HG02884 (cell line): ENCODE measurements at regions not wholly inside any gene's neighbourhood (a gene's known extent, or its start where the extent isn't known, plus 50 kb on each side); places are given as distances from the start of the nearest gene placed in this dataset.

Experiments
- ATAC-seq: cut with Tn5 transposase; IDR thresholded peaks from one replicate; pipeline ENCODE4 v1.9.1; 2021; ENCODE audit warnings: mild to moderate bottlenecking, moderate library complexity; ENCODE audit not compliant: unreplicated experiment

- ATAC-seq, result no peak
Observed at GRCh38 chr18:54020966-54021365, 203.5 kb downstream of the MBD2 start.

- no peak for ATAC-seq
Observed at GRCh38 chr18:54020156-54020745, 204.2 kb downstream of the MBD2 start.

GRCh38 chr18:54019641-54020040 lies 204.8 kb downstream of the MBD2 start:
- ATAC-seq, result no peak

- no peak for ATAC-seq
Observed at GRCh38 chr18:54013452-54013851, 211.0 kb downstream of the MBD2 start.

GRCh38 chr18:54004828-54005227 lies 219.6 kb downstream of the MBD2 start:
- no peak for ATAC-seq

GRCh38 chr18:54003195-54003594 lies 221.3 kb downstream of the MBD2 start:
- no peak for ATAC-seq

GRCh38 chr18:53997064-53997463 lies 227.4 kb downstream of the MBD2 start:
- ATAC-seq, result no peak

GRCh38 chr18:53994016-53994415 lies 230.5 kb downstream of the MBD2 start:
- no peak for ATAC-seq

GRCh38 chr18:53991805-53992204 lies 232.7 kb downstream of the MBD2 start:
- no peak for ATAC-seq

- no peak for ATAC-seq
Observed at GRCh38 chr18:53991202-53991601, 233.3 kb downstream of the MBD2 start.

GRCh38 chr18:53990485-53990884 lies 234.0 kb downstream of the MBD2 start:
- no peak for ATAC-seq

- ATAC-seq, result no peak
Observed at GRCh38 chr18:53984021-53984420, 240.4 kb downstream of the MBD2 start.

- ATAC-seq, result no peak
Observed at GRCh38 chr18:53971331-53971730, 253.1 kb downstream of the MBD2 start.

GRCh38 chr18:53952700-53953099 lies 271.8 kb downstream of the MBD2 start:
- ATAC-seq, result no peak

GRCh38 chr18:53950545-53950944 lies 273.9 kb downstream of the MBD2 start:
- no peak for ATAC-seq

GRCh38 chr18:53948991-53949390 lies 275.5 kb downstream of the MBD2 start:
- ATAC-seq, result no peak

- no peak for ATAC-seq
Observed at GRCh38 chr18:53947092-53947640, 277.3 kb downstream of the MBD2 start.

- ATAC-seq, result no peak
Observed at GRCh38 chr18:53946594-53946993, 277.9 kb downstream of the MBD2 start.

GRCh38 chr18:53944721-53945120 lies 279.7 kb downstream of the MBD2 start:
- no peak for ATAC-seq

GRCh38 chr18:53943326-53943860 lies 281.1 kb downstream of the MBD2 start:
- no peak for ATAC-seq

GRCh38 chr18:53941601-53942338 lies 282.7 kb downstream of the MBD2 start:
- ATAC-seq, result no peak

GRCh38 chr18:53937037-53937436 lies 287.4 kb downstream of the MBD2 start:
- ATAC-seq, result no peak
